HG03457 (cell line): ENCODE measurements at regions not wholly inside any gene's neighbourhood (a gene's known extent, or its start where the extent isn't known, plus 50 kb on each side); places are given as distances from the start of the nearest gene placed in this dataset.

Experiments
- ATAC-seq: cut with Tn5 transposase; IDR thresholded peaks from one replicate; pipeline ENCODE4 v1.9.1; 2021; ENCODE audit warnings: moderate number of reproducible peaks; ENCODE audit not compliant: unreplicated experiment

DNA sequence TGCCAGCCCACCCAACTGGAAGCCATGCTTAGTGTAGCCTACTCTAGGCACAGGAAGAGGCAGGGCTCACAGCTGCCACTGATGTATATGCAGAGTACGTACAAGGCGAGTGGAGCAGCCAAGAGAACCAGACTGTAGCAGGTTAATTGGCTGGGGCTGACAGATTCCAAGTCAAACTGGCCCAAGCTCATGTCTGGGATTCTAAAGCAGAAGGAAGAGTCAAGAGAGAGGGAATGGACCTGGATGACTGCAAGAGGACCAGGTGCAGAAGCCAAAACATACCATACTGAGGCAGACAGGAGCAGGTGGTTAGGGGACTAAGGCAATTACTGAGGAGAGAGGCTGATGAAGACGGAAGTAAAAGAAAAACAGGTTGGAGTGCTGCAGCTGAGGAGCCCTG, 51.3 kb upstream of the LRRN2 start:
- no peak for ATAC-seq

DNA sequence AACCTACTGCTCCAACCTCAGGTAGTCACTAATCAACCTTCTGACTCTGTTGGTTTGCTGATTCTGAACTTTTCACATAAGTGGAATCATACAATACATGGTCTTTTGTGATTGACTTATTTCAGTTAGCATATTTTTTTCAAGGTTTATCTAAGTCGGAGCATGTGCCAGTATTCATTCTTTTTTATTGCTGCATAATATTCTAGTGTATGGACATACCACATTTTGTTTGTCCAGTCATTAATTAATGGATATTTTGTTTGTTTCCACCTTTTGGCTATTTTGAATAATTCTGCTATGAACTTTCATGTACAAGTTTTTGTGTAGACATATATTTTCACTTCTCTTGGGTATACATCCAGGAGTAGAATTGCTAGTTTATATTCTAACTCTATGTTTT, 53.0 kb upstream of the LRRN2 start:
- no peak for ATAC-seq

DNA sequence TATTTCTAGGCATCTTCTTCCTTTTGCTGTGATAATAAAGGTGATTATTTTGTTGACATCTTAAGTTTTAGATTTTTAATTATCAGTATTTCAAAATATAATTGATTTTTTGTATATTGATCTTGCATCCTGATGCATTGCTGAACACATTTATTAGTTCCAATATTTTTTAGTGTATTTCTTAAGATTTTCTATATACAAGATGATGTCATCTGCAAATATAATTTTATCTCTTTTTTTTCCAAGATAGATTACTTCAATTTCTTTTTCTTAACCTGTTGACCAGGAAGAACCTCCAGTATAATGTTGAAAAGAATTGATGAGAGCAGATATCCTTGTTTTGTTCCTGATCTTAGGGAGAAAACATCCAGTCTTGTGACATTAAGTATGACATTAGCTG, 54.8 kb upstream of the LRRN2 start:
- no peak for ATAC-seq

DNA sequence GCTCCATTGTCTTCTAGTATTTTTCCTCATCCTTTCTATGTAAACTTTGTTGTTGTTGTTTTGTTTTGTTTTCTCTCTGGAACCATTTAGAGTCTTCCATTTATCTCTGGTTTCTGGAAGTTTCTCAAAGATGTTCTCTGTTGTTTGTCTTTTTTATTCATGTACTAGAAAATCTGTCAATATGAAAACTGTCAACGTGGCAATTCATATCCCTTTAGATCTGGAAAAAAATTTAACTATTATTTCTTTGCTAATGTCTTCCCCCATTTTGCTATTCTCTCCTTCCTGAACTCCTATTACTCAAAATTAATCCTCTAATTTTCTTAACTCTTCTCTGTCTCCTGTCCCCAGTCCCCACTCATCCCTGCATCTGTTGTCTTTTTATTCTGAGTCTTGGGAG, 55.9 kb upstream of the LRRN2 start:
- no peak for ATAC-seq

DNA sequence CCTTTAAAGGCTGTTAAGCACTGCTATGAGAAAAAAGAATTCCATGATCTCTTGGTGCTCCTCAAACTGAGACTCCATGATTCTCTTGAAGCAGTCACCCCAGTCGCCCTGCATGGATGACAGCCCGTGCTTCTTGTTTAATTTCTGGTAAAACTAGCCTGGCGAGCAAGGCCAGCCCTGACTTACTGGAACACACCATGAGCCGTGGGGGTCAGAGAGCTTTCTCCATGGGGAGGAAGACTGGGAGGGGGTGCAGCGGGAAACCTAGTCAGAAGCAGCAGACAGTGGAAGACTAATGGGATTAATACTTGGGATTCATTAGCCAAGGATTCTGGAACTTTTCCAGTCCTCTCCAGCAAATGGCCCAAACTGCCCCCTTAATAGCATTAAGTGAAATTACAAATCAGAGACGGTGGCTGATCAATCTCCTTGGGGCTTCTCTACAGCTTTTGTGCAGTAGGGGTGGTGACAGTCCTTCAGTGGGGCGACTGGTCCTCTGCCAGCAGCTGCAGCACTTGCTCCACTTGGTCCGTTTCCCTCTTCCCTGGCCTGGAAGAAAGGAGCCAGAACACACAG, 57.2 kb upstream of the LRRN2 start:
- ATAC-seq = no peak

DNA sequence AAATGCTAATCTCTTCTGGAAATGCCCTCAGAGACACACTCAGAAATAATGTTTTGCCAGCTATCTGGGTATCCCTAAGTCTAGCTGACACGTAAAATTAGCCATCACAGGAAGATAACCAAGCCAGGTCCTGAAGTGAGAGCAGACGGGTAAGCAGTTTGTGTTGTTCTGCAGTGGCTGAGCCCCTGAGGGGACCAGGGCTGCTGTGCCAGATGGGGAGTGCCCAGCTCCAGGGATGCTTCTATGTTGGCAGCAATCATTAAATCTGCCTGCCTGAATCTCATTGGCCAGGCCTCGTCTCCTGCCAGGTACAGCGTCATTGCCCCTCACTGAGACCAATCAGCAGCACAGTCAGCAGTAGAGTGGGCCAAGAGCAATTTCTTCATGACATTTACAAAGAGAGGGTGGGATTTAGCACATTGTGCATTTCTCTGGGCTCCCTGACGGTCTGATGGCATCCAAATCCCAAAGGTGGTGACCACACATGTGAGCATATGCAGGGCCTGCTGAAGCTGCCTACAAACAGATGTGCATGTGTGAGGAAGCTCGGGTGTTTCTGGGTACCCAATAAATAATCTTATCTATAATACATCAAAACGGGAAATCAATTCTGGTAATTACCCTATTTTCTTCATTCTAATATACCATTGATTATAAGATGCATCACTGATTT, 58.7 kb upstream of the LRRN2 start:
- no peak for ATAC-seq

DNA sequence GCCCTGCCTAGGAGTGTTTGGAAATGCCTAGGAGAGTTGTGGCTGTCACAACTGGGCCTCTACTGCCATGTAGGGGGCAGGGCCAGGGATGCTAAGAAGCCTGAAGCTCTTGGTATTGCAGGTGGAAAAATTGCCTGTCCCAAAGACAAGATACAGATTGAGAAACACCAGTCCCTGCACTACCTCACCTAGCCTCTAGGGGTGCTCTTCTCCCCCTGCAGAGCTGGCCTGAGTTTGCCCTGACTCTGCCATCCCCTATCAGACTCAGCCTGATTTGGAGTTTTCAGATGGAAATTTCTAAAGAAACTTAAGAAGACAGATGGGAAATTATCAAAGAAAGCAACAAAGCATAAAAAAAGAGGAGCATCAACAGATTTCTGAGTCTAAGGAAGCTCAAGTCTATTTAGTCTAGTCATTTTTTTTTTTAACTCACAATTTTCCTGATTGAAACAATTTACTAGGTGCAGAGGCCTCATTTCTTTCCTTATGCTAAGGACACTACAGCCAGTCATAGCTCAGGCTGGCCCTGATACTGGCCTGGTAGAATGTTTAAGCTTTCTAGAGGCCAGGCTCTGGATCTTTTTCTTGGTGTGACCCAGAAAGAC, 61.4 kb upstream of the LRRN2 start:
- ATAC-seq = no peak

DNA sequence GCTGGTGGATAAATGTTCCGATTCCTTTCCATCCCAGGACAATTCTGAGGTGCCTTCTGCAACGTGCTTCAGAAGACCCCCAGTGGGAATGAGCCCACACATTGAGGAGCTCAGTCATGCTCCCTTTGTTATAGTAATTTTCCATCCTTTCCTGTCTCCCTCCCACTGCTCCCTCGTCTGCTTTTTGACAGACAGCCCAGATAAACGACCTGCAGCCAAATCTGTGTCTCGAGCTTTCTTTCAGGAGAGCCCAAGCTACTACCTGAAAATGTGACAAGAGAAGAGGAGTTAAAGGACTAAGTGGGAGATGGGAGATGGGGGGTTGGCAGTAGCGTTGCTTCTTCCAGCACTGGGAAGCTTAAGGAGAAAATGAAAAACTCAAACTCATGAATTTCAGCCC, 65.9 kb upstream of the LRRN2 start:
- ATAC-seq = no peak

DNA sequence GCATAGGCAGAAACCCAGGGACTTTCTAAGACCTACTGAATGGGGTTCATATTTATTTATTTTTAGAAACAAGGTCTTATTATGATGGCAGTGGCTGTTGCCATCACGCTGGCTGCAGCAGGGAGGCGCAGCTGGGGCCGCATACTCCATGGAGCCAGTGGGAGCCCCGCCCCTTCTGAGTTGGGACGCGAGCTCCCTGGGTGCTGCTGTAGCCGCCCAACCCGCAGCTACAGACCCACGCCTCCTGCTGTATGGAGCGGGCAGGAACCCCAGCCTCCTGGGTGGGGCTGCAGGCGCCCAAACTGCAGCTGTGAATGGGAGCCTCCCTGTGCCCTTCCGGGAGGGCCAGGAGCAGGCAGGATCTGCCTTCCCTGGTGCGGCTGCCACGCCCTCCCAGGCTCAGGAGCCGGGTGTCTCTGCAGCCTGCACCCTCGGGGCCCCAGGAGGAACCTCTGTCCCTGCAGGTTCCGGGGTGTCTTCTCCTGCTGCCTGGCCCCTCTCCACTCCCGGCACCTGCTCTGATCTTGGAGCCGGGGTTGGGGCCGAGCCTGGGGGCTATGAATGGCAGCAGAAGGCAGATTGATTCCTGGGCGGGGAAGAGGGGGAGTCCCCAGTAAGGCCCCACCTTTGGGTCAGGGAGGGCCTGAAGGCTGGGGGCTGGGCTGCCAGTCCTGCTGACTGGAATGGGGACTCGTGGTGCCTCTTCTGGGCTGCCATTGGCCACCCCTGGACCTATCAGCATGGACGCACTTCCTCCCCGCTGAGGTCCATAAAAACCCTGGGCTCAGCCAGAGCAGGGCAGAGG, 66.5 kb upstream of the LRRN2 start:
- ATAC-seq = no peak

DNA sequence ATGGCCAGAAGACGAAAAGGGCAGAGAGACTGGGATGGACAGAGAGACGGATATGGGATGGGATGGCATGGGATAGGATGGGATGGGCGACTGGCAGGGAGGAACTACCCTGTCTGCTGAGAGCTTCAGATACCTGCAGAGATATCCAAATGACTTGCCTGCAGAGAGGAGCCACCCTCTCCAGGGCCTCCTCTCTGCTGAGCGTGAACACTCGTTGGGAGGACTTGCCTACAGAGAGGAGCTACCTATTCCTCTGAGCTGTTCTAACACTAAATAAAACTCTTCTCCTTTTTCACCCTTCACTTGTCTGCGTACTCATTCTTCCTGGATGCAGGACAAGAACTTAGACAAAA, 67.1 kb upstream of the LRRN2 start:
- ATAC-seq = no peak

DNA sequence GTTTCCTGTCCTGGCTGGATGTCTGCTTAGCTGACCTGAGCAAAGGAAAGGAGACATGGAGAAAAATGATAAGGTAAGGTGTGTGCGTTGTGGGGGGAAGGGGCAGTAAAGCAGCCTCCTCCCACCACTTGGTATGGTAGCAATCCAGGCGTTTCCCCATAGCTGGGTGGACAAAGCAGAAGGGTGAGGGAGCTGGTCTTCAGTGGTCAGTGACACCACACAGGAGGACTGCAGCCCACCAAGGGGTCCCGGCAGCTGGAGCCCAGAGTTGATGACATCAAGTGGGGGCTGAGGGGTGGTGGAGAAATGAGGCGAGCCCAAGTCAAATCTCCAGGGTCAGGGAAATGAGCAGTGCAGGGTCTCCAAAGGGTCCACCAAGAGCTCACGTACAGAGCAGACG, 69.3 kb upstream of the LRRN2 start:
- no peak for ATAC-seq

DNA sequence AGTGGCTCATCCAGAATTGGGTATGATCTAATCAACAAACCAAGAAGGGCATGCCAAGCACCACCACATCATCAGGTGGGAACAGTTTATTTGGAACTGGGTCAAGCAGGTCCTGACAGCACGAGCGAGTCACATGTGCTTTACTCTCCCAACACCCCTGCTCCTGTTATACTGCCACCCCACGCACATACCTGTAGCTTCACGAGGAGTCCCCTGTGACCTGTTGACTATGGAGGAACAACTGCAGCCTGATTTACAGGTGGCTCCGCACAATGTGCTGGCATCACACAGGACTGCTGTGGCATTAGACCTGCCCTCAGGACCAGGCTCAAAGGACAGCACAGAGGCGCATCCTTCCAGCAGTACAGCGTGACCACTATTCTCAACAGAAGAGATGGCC, 70.8 kb upstream of the LRRN2 start:
- no peak for ATAC-seq

DNA sequence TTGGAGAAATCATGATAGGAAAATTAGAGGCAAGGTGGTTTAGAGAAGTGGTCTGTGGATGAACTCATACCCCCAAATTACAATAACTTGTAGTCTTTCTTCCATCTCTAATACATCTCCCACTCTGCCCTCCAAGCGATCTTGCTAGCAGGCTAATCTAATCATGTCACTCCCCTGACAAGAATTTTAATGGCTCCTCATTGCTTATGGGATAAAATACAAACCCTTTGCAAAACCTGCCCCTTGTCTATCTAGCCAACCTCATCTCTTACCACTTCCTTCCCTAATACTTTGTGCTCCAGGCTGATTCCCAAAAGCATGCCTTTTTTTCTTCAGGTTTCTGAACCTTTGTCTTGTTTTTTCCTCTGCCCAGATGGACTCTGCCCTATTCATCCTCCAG, 71.3 kb upstream of the LRRN2 start:
- no peak for ATAC-seq

DNA sequence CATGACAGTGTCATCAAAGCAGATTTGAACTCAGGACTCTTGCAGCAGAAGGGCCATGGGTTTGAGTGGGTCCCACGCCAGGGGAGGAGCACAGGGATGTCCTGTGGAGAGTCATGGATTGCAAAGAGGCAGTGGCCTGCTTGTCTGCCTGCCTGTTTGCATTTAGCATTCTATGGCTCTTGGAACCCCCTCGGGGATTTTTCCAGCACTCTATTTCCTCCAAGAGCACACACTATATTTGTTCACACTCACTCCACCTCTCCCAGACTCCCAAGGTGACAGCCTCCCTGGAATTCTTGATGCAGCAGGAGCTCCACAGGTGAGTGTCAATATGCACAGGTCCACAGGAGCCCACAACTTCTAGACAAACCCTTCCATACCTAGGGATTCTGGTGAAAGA, 73.1 kb upstream of the LRRN2 start:
- ATAC-seq = no peak

DNA sequence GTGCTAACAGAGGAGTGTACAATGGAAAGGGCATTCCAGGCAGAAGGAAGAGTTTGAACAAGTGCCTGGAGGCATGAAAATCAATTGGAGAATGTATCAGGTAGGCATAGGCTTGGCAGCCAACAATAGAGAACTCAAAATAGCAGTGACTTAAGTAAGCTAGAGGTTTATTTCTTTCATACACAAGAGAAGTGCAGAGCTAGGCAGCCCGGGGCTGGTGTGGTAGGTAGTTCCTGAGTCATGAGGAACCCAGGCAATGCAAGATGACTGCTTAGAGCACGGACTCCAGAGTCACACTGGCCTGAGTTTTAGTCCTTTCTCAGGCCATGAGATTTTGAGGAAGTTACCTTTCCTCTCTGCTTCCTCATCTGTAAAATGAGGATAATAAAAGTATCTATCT, 74.8 kb upstream of the LRRN2 start:
- no peak for ATAC-seq

DNA sequence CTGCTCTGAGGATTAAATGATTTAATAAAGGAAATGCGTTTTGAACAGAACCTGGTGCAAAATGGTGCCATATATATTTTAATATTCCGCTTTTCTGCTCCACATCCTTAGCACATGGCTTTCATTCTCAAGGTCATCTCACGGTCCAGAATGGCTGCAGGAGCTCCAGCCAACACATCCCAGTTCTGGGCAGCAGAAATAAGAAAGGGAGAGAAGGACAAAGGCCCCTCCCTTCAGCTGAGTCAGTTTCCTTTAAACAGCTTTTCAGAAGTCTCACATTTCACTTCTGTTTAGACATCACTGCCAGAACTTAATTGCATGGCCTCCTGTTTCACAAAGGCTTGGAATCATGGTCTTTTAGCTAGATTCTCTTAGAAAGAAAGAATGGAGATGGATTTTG, 75.2 kb upstream of the LRRN2 start:
- ATAC-seq = no peak

DNA sequence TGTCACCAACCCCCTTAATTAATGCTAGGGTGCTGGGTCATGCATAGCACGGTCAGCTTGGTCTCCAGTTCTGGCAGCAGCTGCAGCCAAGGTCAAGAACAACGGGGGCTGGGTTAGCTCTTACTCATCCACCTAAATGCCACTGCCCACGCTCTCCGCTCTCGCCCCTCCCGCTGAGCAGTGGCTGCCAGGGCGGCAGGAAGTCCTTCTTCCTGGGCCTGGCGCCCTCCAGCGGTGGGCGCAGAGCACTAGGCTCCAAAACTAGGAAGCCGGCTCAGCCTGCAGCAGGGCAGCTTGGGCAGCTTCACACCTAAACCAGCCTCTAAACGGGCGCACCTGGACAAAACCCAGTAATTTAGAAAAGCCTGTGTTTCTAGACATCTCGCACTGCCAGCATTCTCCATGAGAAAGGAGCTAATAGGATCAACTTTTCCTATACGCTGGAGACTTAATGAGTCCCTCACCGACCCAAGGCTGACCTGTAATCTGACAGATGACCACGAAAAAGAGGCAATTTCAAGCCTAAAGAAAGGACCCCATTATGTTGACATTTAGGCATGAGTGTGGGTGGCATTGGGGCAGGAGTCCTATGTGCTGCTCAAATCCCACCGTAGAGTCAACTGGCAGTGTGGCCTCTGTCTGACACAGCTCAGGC, 78.4 kb upstream of the LRRN2 start:
- ATAC-seq = no peak

DNA sequence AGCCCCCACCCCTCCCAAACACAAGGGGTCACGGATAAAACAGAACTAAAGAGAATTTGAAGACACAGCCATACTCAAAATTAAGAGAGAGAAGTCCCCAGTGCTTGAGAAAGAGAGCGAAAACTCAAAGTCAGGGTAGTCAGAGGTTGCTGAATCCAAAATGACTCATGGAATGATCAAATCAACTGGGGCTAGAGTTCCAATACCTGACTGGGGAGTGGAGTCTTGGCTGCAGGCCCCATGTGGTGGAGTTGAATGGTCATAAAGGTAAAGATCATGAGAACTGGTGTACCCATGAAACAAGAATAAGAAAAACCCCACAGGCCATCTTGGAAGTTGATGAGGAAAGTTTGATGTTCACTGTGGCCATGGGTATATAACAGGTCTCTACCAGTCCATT, 84.5 kb upstream of the LRRN2 start:
- ATAC-seq = no peak

DNA sequence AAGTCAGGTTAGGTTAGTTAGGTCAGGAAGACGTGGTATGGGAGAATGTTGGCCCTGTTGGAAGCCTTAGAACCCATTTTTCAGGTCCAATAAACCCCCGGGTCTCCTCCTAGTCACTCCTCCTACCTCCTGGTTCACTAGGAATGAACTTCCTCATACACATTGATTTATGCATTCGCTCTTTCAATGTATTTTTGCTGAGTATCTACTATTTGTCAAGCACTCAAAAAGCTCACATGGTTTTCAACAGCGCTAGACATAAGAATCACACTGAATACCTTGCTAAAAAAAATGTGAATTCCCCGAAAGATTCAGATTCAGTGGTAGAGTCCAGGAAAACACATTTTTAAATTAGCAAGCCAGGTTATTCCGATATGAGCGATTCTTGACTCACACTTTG, 85.8 kb upstream of the LRRN2 start:
- ATAC-seq = no peak

DNA sequence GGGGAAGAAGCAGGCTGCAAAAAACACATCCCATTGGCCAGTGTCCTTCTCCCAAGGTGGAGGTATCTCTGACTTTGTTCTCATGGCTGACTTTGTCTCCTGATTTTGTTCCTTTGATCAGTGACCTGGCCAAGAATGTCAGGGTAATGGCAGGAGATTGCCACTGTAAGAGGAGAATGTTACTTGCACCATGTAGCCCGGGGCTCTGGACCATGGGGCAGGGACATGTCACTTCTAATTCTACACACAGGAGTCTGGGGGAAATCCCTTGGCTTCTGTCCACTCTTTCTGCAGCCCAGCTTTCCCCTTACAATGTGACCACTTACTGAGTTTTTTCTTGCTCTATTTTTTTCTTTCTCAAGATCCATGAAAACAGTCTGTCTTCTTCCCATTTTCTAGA, 87.7 kb upstream of the LRRN2 start:
- no peak for ATAC-seq

DNA sequence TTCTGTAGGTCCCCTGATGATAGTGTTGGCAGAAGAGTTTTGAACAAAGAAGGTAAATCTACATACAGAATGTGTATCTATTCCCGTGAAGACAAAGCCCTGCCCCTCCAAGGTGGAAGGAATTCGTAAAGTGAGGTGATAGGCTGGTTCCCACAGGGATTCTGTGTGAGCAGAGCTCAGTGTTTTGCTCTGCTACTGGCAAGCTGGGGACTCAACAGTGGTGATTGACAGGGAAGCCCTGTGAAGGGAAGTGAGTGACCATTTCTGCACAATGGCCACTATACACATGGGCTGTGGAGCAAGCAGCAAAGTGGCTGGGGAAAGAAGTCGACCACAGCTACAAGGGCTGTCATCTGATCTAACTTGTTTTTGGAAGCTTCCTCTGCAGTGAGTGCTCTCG, 90.0 kb upstream of the LRRN2 start:
- ATAC-seq = no peak

DNA sequence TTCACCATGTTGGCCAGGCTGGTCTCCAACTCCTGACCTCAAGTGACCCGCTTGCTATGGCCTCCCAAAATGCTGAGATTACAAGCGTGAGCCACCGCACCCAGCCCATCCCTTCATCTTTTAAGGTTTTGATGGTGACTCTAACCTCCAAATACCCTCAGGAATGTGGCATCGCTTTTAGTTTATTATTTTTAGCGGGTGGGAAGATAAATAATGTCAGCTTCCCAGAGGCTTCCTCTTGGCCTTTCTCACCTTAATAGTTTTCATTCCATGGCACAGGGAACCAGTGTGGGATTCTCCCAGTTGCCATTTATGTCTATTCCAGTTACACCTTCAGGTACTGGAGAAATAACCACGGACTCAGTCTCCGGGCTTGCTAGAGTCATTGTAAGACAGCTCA, 92.1 kb upstream of the LRRN2 start:
- ATAC-seq = no peak
